ENCODE measurements at regions not wholly inside any gene's neighbourhood (a gene's known extent, or its start where the extent isn't known, plus 50 kb on each side); places are given as distances from the start of the nearest gene placed in this dataset.

DNA sequence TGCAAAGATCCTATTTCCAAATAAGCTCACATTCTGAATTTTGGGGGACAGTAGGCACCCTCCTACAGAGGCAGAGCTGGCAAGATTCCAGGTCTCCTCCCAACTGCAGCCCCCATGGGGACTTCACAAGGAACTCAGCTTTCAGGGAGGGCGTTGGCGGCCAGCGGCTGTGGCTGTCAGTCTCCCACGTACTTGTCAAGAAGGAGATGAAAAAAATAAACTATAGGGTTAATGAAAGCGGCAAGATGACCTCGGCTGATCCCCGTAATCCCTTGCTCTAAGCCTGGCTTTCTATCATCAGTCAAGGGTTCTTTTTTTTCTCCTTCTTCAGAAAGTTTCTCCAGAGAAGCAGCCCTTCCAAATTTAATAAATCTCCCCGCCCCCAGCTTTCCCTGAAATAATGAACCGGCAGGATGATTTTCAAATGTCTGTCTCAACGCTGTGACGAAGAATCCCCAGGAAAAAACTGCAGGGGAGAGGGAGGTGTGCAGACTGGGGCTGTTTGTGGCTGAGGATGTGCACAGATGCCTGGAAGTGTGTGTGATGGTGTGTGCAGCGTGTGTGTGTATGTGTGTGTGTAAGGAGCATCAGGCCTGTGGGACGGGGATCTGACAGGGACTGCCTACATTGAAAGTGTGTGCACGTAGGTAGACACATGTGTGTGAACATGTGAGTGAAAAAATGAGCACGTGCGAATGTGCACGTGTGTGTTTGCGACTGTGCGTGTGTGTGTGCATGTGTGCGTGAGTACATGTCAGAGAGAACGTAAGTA, 78.7 kb downstream of the SLC2A10 start:
- TF ChIP-seq, protein P1, sequence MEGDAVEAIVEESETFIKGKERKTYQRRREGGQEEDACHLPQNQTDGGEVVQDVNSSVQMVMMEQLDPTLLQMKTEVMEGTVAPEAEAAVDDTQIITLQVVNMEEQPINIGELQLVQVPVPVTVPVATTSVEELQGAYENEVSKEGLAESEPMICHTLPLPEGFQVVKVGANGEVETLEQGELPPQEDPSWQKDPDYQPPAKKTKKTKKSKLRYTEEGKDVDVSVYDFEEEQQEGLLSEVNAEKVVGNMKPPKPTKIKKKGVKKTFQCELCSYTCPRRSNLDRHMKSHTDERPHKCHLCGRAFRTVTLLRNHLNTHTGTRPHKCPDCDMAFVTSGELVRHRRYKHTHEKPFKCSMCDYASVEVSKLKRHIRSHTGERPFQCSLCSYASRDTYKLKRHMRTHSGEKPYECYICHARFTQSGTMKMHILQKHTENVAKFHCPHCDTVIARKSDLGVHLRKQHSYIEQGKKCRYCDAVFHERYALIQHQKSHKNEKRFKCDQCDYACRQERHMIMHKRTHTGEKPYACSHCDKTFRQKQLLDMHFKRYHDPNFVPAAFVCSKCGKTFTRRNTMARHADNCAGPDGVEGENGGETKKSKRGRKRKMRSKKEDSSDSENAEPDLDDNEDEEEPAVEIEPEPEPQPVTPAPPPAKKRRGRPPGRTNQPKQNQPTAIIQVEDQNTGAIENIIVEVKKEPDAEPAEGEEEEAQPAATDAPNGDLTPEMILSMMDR (conservative IDR thresholded peaks at IDR 0.05; ENCODE audit: low read depth, low read length), result no peak
- TF ChIP-seq MXI1 (IDR thresholded peaks at IDR 0.05; ENCODE audit: borderline replicate concordance, low read depth, low read length) (no peak), CEBPB (IDR thresholded peaks at IDR 0.05; ENCODE audit: low read depth, low read length) (no peak), RFX5 (IDR thresholded peaks at IDR 0.05; ENCODE audit: low read depth, low read length) (no peak), SMC3 (IDR thresholded peaks at IDR 0.05; ENCODE audit: low read depth, low read length) (no peak), RAD21 (IDR thresholded peaks at IDR 0.05; ENCODE audit: low read length) (no peak), POLR2A (IDR thresholded peaks at IDR 0.05; ENCODE audit: low read depth, low read length) (no peak)
- TF ChIP-seq, protein P2, sequence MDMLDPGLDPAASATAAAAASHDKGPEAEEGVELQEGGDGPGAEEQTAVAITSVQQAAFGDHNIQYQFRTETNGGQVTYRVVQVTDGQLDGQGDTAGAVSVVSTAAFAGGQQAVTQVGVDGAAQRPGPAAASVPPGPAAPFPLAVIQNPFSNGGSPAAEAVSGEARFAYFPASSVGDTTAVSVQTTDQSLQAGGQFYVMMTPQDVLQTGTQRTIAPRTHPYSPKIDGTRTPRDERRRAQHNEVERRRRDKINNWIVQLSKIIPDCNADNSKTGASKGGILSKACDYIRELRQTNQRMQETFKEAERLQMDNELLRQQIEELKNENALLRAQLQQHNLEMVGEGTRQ (IDR thresholded peaks at IDR 0.05; ENCODE audit: low read depth, low read length), result no peak
